Loucy (cell line): ENCODE measurements at regions not wholly inside any gene's neighbourhood (a gene's known extent, or its start where the extent isn't known, plus 50 kb on each side); places are given as distances from the start of the nearest gene placed in this dataset.

Source experiments
- H2AFZ ChIP-seq: fragments of 200-600 bp; sonication (generic); 2 replicates; pipeline ENCODE4 v1.6.0; 2016; ENCODE audit warnings: antibody characterized with exemption, mild to moderate bottlenecking, low read length, moderate library complexity
- H3F3A ChIP-seq: fragments of 200-600 bp; 2 replicates; pipeline ENCODE4 v1.6.0; 2016; ENCODE audit warnings: antibody characterized with exemption, low read depth, mild to moderate bottlenecking
- H3K27me3 ChIP-seq: fragments of 200-600 bp; sonication (generic); 2 replicates; pipeline ENCODE4 v1.6.1; 2014; ENCODE audit warnings: low read length, mild to moderate bottlenecking; ENCODE audit not compliant: insufficient read depth, poor library complexity, severe bottlenecking
- H3K36me3 ChIP-seq: fragments of 200-600 bp; sonication (generic); 2 replicates; pipeline ENCODE4 v1.6.1; 2016; ENCODE audit warnings: low read length; ENCODE audit not compliant: insufficient read depth
- H3K4me1 ChIP-seq: fragments of 200-600 bp; sonication (generic); 2 replicates; pipeline ENCODE4 v1.5.1; 2014; ENCODE audit warnings: low read length, mild to moderate bottlenecking; ENCODE audit not compliant: insufficient read depth, poor library complexity, severe bottlenecking
- H3K4me2 ChIP-seq: fragments of 200-600 bp; sonication (generic); 2 replicates; pipeline ENCODE4 v1.6.0; 2014; ENCODE audit warnings: antibody characterized with exemption, low read length, low read depth, mild to moderate bottlenecking; ENCODE audit not compliant: poor library complexity, severe bottlenecking
- H3K4me3 ChIP-seq: fragments of 200-600 bp; sonication (generic); 2 replicates; pipeline ENCODE4 v1.5.1; 2014; ENCODE audit warnings: low read length, mild to moderate bottlenecking, mixed read lengths; ENCODE audit not compliant: poor library complexity, severe bottlenecking
- H3K79me2 ChIP-seq: fragments of 200-600 bp; sonication (generic); 2 replicates; pipeline ENCODE4 v1.6.1; 2014; ENCODE audit warnings: low read length; ENCODE audit not compliant: insufficient read depth
- H3K9ac ChIP-seq: fragments of 200-600 bp; sonication (generic); 2 replicates; pipeline ENCODE4 v1.6.0; 2014; ENCODE audit warnings: mild to moderate bottlenecking, low read depth, low read length, moderate library complexity; ENCODE audit not compliant: poor library complexity, severe bottlenecking
- H3K9me2 ChIP-seq: fragments of 200-600 bp; sonication (generic); replicated peaks from 2 replicates; pipeline ENCODE4 v1.6.1; 2016; ENCODE audit warnings: low read depth, low read length, mixed read lengths
- H3K9me3 ChIP-seq: fragments of 200-600 bp; sonication (generic); 2 replicates; pipeline ENCODE4 v1.6.1; 2014; ENCODE audit warnings: mild to moderate bottlenecking, antibody characterized with exemption, low read length, low read depth; ENCODE audit not compliant: insufficient read depth
- H4K20me1 ChIP-seq: fragments of 200-600 bp; sonication (generic); 2 replicates; pipeline ENCODE4 v1.6.0; 2014; ENCODE audit warnings: antibody characterized with exemption, low read length, mild to moderate bottlenecking; ENCODE audit not compliant: insufficient read depth, poor library complexity, severe bottlenecking
- CTCF ChIP-seq: fragments of 200-600 bp; sonication (generic); conservative IDR thresholded peaks from 2 replicates; pipeline ENCODE4 v1.5.1; 2014; ENCODE audit warnings: mild to moderate bottlenecking, antibody characterized with exemption, low read length
- EZH2phosphoT487 ChIP-seq: fragments of 200-600 bp; IDR thresholded peaks from 2 replicates; pipeline ENCODE4 v1.6.1; 2018; ENCODE audit warnings: antibody characterized with exemption, mild to moderate bottlenecking, moderate library complexity, borderline replicate concordance

- Histone ChIP-seq H3K4me2 (no peak overlapping the region), H3K9me2 (no peaks in the 10 kb centered on the region), H3K27me3 (no peaks in the 10 kb centered on the region), H3F3A (no peaks in the 10 kb centered on the region), H3K4me1 (no peaks in the 10 kb centered on the region), H3K4me3 (no peak overlapping the region), H3K36me3 (no peaks in the 10 kb centered on the region), H3K79me2 (no peaks in the 10 kb centered on the region), H2AFZ (no peak overlapping the region), H4K20me1 (no peaks in the 10 kb centered on the region), H3K9ac (no peak overlapping the region), H3K9me3 (no peaks in the 10 kb centered on the region)
- no peak for TF ChIP-seq EZH2phosphoT487
- TF ChIP-seq CTCF = no peak
Observed at GRCh38 chr20:41905199-41905598, 287.0 kb upstream of the CHD6 start.

GRCh38 chr20:41903586-41903985 is 285.4 kb upstream of the CHD6 start:
- no peak overlapping the region for H3K9ac ChIP-seq
- H3K36me3 ChIP-seq = no peaks in the 10 kb centered on the region
- no peak overlapping the region for H3K4me3 ChIP-seq
- no peaks in the 10 kb centered on the region for H3K27me3 ChIP-seq
- no peak overlapping the region for H2AFZ ChIP-seq
- no peaks in the 10 kb centered on the region for H3K4me1 ChIP-seq
- no peaks in the 10 kb centered on the region for H3K79me2 ChIP-seq
- no peak overlapping the region for H3K4me2 ChIP-seq
- no peaks in the 10 kb centered on the region for H3K9me2 ChIP-seq
- no peaks in the 10 kb centered on the region for H4K20me1 ChIP-seq
- no peak for TF ChIP-seq EZH2phosphoT487
- TF ChIP-seq CTCF = no peak
- no peaks in the 10 kb centered on the region for H3K9me3 ChIP-seq
- H3F3A ChIP-seq = no peaks in the 10 kb centered on the region

- Histone ChIP-seq H4K20me1 (no peaks in the 10 kb centered on the region), H3F3A (no peaks in the 10 kb centered on the region), H3K79me2 (no peaks in the 10 kb centered on the region), H2AFZ (no peak overlapping the region), H3K36me3 (no peaks in the 10 kb centered on the region), H3K4me2 (no peak overlapping the region), H3K9me3 (no peaks in the 10 kb centered on the region), H3K27me3 (no peaks in the 10 kb centered on the region), H3K9ac (no peak overlapping the region), H3K9me2 (no peaks in the 10 kb centered on the region), H3K4me1 (no peaks in the 10 kb centered on the region), H3K4me3 (no peak overlapping the region)
- no peak for TF ChIP-seq CTCF
- TF ChIP-seq EZH2phosphoT487 = no peak
Observed at GRCh38 chr20:41902346-41902745, 284.2 kb upstream of the CHD6 start.
